Glomerular visceral epithelial cell (primary cell): ENCODE measurements at regions not wholly inside any gene's neighbourhood (a gene's known extent, or its start where the extent isn't known, plus 50 kb on each side); places are given as distances from the start of the nearest gene placed in this dataset.

Experiments used
- DNase-seq: peaks from one replicate; pipeline ENCODE4 v3.0.0-alpha.2; 2016; ENCODE audit errors: extremely low spot score

DNA sequence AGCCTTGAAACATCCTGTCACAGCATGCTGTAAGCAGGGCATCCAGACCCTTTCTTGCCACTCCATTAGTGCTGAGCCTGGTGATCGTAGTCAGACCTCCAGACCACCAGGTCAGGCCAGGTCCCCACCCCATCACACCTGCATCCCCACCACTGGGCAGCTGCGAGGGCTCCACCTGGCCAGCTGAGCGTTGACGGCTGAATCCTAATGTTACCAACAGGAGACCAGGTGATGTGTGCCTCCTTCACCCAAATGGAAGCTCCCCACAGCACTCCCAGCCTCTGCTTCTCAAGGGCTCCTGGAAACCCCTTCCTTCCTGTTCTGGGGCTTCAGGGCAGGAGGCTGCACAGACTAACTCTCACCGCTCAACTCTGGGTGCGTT, 189.4 kb downstream of the C16orf95 start:
- no peak for DNase-seq

DNA sequence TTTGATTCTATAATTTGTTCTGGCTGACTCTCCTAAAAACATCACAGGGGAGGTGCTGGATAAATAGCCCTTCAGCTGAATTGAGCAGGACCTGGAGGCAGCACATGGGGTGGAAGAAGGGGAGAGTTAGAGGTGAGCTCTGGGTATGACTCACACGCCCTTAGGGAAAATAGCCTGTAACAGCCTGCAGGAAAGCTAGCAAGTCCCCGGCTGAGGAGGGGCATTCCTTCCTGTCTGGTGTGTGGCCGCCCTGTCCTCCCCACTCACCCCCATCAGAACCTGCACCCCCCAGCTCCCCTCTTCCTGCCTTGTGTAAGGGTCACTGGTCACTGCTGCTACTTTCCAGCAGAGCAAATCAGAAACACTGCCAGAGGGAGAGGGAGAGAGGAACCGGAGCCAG, 187.4 kb downstream of the C16orf95 start:
- peak; percentile 5 for DNase-seq

DNA sequence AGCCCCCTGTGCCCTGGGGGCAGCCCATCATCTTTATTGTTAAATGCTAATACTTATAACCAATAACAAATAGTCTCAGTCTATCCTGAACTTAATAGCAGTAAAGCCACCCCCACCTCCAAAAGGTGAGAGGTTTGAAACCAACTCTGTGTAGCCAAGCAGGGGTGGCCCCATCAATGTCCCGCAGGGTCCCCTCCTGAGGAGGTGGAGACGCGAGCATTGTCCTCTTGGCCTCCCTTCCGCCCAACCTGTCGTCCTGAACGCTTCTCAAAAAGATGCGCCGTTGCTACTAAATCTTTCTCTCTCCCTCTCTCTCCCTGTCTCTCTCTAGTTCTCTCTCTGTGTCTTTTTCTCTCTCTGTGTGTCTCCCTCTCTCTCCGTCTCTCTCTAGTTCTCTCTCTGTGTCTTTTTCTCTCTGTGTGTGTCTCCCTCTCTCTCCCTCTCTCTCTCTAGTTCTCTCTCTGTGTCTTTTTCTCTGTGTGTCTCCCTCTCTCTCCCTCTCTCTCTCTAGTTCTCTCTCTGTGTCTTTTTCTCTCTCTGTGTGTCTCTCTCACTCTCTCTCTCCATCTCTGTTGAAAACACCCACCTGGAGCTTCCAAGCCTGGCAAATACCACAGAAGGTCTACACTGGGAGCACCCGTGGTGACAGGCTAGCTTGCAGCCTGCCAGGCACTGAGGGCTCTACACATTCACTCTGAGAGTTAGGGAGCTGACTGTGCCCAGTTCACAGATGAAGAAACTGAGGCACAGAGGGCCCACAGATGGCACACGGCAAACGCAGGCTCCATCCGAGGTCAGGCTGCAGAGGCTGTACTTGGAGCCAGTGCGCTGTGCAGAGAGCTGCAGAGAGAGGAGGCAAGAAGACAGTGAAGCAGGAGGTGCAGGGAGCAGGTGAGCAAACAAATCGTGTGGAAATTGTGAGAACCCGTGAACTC, 185.9 kb downstream of the C16orf95 start:
- DNase-seq: no peak

DNA sequence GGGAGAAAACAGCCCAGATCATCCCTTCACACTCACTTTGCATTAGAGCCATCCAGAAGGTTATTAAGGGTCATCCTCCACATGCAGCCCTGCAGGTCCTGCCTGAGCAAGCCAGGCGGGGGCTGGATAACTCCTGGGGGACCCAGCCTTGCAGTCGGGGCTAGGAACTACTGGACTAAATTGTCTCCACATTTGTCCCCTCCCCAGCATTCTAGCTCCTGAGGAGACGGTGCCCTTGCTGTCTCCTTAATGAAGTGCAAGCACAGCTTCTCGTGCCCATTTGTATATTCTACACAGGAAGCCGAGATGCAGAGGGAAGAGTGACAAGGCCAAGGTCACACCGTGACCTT, 185.2 kb downstream of the C16orf95 start:
- DNase-seq: no peak

DNA sequence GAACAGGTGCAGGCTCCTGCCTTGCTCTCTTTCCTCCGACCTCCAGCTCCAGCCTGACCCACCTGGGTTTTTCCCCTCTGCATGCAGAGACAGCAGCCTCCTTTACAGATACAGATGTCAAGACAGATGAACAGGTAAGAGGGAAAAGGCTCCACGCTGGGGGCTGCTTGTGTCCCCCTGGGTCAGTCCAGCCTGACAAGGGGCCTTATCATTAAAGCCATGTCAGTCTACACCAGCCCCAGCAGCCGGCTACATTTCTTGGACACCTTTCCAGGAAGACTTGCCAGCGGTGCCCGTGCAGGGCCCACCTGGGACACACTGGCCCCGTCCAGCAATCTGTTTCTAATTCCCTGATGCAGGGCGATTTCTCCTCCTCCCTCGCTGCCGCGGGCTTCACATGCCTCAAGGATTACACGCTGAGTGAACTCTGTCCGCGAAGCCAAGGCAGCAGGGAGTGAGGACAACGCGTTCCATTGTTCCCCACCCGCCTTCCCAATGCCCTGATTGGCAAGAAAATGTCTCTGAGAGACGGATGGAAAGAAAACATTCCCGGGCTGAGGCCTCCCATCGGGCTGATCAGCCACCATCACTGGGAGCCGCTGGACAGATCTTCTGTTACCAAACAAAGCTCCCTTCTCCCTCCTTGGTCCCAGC, 184.7 kb downstream of the C16orf95 start:
- no peak for DNase-seq

DNA sequence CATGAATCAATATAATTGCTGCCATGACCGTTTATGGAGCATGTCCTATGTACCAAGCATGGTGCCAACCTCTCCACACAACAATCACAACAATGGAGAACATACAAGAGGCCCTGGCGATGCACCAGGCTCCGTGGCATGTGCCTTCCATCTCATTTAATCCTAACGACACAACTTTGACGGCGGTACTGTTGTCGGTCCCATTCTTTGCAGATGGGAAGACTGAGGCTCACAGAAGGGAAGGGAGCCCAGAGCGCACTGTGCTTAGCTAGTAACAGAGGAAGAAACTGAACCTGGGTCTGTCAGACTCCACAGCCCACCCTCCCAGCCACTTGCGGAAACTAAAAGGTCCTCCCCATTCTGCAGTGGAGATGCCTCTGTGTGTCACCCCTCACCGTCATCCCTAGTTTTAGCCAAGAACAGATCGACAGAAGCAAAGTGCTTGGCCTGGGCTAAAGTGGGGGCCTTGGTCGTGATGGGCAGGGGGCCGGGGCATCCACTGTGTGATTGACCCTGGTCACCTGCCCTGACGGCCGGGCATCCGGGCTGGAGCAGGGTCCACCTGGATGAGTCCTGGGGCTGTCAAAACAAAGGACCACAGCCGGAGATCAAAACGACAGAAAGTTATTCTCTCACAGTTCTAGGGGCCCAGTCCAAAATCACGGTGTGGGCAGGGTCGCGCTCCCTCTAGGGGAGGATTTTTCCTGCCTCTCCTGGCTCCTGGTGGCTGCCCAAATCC, 183.9 kb downstream of the C16orf95 start:
- DNase-seq: no peak

DNA sequence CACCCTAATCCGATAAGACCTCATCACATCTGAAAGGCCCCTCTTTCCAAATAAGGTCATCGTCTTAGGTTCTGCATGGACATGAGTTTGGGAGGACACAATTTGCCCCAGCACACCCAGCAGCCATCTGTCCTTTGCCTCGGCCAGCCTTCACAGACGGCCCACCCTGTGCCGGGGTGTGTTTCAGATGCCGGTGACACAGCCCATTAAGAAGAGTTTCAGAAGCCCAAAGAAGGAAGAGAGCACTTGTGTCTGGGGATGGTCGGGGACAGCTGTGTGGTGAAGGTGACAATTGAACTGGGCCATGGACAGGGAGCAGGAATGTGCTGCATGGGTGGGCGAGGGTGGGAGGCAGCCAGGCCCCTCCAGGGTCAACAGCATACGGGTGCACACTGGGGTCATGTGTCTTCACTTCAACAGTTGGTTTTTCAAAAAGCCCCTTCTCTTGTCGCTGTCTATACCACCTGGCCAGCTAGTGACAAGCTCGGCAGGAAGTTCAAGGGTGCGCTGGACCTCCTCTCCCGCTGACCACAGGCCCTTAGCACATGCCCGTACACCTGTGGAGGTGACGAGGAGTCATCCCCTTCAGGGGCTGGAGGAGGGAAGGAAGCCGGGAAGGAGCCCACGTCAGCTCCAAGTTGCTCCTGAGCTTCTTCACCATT, 183.1 kb downstream of the C16orf95 start:
- no peak for DNase-seq

DNA sequence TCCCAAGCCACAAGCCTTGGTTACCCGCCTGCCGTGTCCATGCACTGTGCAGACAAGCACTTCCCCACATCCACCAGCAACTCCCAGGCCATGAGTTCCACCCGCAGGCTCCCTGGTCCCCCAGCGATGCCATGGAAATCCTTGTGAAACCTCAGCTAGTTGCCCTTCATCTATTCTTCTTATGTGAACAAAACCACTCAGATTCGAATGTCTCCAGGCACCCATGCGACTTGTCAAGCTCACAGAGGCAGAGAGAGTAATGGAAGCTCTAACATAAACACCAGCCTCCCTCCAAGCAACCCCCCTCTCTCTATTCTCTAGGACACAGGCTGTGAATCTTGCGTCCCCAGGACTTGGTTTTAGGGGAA, 182.6 kb downstream of the C16orf95 start:
- no peak for DNase-seq

DNA sequence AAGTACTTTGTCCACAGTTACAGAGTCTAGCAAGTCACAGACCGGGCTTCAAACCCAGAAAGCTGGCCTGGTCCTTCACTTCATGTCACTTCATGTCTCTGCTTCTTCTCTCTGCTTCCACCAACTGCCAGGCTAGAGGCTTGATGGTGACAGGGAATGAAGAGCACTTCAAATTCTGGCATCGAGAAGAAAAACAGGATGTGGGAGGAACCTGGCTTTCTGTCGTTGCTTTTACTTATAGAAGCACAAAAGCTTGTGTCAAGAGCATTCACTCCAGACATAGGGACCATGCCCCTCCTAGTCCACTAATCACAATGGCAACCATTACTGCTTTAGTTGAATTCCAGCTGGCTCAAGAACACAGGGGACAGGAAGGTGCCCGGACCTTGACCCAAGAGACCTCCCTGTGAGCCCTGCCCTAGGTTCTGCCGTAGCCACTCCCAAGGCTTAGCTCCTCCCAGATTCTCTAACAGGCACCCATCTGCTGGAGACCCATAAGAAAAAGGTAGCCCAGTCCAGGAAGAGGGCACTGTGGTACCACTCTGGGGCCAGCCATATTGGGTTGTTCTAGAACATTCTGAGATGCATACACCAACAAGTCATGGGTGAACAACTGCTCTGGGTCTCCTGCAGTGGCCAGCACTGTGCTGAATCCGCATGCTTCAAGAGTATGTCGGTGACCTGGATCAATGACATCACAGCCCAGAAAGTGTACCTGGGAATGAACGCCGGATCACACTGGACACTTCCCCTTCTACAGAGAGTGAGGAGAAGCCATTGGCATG, 181.8 kb downstream of the C16orf95 start:
- no peak for DNase-seq

DNA sequence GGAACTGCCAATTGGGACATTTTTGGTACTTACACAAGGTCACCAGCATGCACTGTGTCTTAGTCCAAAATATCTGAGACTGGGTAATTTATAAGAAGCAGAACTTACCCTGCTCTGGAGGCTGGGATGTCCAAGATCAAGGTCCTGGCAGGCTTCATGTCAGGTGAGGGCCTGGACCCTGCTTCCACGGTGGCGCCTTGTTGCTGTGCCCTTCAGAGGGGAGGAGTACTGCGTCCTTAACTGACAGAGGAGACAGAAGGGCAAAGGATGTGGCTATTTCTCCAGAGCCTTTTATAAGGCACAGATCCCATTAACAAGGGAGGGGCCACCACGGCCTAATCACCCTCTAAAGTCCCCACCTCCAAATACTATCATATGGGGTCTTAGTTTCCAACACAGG, 178.9 kb downstream of the C16orf95 start:
- DNase-seq: no peak

DNA sequence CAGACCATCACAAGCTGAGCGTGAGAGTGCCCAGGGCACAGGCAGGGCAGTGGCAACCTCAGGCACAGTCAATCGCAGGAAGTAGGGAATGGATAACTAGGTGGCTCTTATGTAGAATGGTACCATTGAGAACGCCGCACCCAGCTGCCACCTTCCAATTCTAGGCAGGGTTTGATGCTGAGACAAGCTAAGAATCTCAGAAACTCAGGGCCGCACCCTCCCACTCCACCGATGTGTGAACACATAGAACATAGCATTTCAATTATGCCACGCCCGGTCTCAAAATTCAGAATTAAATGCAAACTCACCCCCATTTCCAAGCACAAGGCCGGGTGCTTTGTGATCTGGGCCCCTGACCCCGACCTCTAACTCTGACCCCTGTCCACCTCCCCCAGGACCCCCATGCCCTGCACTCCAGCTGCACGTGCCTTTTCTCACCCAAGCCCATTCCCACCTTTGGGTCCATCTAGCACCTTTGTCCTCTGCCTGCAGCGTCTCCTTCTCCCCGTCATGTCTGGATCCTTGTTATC, 178.4 kb downstream of the C16orf95 start:
- DNase-seq: no peak

DNA sequence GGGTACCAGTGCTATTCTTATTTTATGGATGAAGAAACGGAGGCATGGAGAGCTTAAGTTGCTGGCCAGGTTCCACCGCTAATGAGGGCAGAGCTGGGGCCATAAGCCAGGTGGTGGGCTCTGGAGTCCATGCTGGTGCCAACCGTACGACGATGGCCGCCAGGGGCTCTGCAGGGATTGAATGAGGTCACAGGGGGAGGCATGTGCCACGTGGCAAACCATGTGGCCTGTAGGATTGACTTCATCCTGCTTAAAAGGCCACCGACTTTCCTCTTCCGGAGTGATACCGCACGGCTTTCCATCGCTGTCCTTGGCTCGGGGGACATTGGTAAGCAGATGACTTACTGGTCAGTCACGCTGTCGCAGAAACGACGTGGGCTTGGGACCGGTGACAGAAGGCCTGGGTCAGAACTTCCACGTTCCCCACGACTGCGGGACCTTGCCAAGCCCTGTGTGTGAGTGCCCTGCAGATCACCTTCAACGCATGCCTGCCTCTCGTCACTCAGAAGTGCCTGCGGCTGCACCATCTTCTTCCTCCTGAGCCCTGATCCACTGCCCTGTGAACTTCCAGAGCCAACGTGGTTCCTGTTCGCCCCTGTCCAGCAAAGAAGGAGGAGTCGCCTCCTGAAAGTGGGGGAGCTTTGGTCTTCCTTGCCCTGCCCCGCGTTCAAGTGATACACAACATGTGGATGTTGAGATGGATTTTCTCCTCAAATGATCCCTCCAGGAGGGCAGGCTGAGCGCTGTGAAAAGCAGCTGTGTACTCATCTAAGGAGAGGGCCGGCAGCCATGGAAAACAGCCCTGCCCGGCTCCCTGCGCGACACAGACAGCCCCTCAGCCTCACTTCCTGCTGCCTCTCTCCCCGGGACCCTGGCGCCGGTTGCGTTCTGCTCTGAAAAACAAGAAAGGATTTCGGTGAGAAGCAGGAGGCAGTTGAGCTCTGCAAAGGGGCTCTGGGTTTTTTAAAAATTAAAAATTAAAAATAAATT, 176.7 kb downstream of the C16orf95 start:
- no peak for DNase-seq

DNA sequence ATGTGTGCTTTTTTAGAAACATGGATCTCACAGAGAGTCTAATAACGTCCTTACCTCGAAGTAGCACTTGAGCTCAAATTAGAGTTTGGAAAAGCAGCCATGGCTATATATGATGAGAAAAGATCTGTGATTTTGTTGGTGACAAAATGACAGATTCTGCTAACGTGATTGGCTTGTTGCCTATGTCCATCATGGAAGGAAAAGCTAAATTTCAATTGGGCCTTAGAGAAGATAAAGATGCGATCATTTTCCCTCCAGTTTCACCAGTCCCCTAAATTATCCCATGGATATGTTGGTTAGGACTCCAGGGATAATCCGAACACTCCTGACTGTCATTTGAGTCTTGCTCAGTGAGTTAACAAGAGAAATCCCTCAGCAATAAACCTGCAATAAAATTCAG, 175.8 kb downstream of the C16orf95 start:
- DNase-seq: no peak

DNA sequence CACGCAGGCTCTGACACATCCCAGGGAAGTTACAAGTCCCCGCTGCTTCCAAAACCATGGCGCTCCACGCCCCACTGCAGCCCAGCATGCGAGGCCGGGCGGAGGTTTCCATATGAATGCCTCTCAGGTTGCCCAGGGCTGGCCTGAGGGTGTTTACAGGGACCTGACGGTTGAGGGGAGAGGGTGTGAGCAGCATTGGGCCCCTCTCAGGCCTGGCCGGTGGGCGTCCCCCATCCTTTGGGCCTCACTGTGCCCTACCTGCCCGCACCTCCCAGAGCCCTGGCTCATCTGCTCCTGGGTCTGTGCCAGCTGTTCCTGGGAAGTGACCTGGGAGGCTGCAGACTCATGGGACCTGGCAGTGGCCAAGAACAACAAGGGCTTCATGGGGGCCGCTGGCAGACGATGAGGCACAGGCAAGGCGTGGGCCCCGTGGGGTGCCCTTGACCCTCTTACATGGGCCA, 173.5 kb downstream of the C16orf95 start:
- DNase-seq: no peak

DNA sequence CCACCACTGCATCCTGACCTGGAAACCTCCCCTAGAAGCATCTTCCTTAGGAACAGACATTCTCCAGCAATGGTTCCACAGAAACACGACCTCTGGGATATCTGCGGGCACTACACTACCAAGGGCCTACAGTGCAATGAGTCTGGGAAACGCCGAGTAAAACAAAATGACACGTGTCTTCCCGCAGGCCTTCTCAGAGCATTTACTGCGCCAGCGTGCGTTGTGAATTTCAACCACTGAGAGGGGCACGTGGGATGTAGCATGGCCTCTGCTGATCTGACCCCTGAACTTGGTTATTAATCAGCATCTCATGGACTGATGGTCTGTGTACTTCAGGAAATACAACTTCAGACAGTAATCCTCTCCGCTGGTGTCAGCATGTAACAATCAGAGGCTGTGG, 173.0 kb downstream of the C16orf95 start:
- no peak for DNase-seq

DNA sequence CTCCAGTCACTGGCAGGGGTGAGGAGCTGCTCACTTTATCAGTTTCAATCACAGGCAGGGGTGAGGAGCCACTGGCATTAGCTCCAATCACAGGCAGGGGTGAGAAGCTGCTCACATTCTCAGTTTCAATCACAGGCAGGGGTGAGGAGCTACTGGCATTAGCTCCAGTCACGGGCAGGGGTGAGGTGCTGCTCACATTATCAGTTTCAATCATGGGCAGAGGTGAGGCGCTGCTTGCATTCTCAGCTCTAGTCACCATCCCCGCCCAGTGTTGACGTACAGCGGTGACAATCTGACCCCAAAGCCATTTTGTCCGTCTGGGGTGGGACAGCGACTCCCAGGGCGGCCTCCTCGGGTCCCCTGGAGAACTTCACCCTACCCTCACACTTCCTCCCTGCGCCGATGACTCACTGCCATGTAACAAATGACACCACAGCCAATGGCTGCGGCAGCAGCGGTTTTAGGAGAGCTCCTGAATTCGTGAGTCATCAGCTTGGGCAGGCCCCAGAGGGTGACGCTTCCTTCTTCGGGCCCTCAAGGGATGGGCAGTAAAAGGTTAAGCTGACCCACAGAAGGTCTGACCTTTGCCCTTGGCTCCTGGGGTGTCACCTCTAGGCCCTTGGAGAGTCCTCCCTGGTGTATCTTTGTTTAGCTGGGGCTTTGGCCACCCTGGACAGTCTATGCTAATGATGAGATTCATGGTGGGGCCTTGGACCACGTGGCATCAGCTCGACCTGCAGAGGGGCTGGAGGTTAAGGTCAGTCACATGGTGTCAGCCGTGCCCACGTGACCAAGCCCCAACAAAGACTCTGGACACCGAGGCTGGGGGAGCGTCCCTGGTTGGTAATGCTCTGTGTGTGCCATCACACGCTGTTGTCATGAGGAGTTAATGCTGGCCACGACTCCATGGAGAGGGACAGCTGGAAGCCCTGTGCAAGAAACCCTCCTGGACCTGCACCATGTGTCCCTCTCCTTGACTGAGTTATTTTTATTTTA, 171.7 kb downstream of the C16orf95 start:
- peak; percentile 70 for DNase-seq

DNA sequence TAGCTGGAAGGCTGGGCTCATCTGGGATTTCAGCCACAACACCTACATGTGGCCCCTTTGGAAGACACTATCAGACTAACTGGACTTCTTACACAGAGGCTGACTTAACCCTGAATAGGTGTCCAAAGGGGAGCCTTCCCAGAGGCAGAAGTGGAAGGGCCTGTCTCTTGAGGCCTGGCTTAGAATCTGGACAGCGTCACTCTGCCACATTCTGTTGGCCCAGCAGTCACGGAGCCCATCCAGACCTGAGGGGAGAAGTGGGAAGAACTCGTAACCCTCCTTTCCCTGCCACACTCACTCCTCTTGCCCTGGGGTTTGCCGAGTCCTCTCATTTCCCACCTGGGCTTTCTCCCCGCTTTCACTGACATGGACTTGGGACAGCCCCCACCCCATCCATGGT, 170.5 kb downstream of the C16orf95 start:
- no peak for DNase-seq

DNA sequence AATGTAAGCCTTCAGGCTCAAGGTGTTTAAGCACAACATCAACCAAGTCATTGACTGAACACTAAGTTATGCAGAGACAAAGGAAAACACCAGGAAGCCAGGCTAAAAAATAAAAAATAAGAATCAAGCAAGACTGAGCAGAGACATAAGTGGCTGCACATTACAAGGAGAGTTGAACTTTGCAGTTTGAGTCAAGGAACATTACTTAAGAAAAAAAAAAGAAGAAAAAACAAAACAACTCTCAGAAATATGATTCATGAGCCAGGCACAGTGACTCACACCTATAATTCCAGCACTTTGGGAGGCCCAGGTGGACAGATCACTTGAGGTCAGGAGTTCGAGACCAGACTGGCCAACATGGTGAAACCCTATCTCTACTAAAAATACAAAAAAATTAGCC, 168.1 kb downstream of the C16orf95 start:
- DNase-seq: peak; percentile 25

DNA sequence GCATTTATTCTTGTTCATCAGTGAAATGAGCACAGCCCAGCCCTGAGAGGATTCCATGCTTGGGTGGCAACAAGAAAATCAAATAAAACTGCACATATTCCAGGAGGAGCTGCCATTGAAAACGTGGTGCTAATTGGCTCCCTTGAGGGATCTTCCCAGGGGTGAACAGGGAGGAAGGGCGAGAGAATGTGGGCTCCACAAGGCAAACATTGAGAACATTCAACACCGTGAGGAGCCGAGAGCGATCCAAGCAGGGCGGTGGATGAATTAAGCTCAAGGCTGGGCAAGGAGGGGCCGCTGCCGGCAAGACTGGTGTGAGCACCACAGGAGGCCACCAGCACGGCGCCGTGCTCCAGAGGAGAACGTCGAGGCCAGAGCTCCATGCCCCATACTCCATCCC, 166.9 kb downstream of the C16orf95 start:
- DNase-seq: no peak
